ENCODE measurements at regions not wholly inside any gene's neighbourhood (a gene's known extent, or its start where the extent isn't known, plus 50 kb on each side); places are given as distances from the start of the nearest gene placed in this dataset.
"Not testable (repeated sequence)": the region's sequence is repeated elsewhere in the genome, so short reads cannot be mapped to it uniquely, and the experiment has no call there.

DNA sequence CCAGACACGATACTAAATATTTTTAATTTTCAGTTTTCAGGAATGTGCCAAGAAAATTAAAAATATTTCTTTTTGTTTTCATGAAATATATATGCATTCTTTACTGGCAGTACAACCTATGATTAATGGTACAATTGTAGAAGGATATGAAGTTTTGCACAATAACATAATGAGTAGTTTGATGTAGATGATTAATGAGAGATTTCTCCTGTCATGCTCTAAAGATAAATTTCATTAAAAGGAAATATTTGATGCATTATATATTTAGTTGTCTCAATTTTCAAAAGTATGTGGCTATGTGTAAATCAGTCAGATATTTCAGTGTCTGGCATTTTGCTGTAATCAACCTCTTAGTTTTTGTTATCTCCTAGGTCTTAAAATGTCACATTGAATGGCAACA, 940.2 kb upstream of the MDGA2 start:
- Histone ChIP-seq H3K79me2 (ENCODE audit: control insufficient read depth, insufficient read depth, low read length, unreplicated experiment) (no peaks in the 10 kb centered on the region), H3K36me3 (ENCODE audit: insufficient read depth, low read length) (no peaks in the 10 kb centered on the region), H3K27ac (ENCODE audit: low read depth, low read length) (no peak overlapping the region), H2AFZ (ENCODE audit: low read length, unreplicated experiment) (no peak overlapping the region), H3K4me1 (ENCODE audit: control insufficient read depth, insufficient read depth, low read length, unreplicated experiment) (no peaks in the 10 kb centered on the region), H3K27me3 (ENCODE audit: insufficient read depth, low read length) (no peaks in the 10 kb centered on the region), H3K4me3 (ENCODE audit: low read depth, low read length) (no peak overlapping the region)

- no peak overlapping the region for H3K27ac ChIP-seq (ENCODE audit: low read depth, low read length)
- H3K4me1 ChIP-seq (ENCODE audit: control insufficient read depth, insufficient read depth, low read length, unreplicated experiment), result no peaks in the 10 kb centered on the region
- H3K27me3 ChIP-seq (ENCODE audit: insufficient read depth, low read length), result no peaks in the 10 kb centered on the region
- H3K79me2 ChIP-seq (ENCODE audit: control insufficient read depth, insufficient read depth, low read length, unreplicated experiment), result no peaks in the 10 kb centered on the region
- no peak overlapping the region for H2AFZ ChIP-seq (ENCODE audit: low read length, unreplicated experiment)
- H3K4me3 ChIP-seq (ENCODE audit: low read depth, low read length), result no peak overlapping the region
- H3K36me3 ChIP-seq (ENCODE audit: insufficient read depth, low read length), result no peaks in the 10 kb centered on the region
Observed at GRCh38 chr14:48614003-48614402, 938.6 kb upstream of the MDGA2 start.

DNA sequence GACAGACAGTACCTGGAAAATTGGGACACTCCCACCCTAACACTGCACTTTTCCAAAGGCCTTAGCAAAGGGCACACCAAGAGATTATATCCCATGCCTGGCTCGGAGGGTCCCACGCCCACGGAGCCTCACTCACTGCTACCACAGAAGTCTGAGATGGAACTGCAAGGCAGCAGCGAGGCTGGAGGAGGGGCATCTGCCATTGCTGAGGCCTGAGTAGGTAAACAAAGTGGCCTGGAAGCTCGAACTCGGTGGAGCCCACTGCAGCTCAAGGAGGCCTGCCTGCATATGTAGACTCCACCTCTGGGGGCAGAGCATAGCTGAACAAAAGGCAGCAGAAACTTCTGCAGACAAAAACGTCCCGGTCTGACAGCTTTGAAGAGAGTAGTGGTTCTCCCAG, 931.6 kb upstream of the MDGA2 start:
- not testable (repeated sequence) for H3K27ac ChIP-seq (ENCODE audit: low read depth, low read length); H3K4me3 ChIP-seq (ENCODE audit: low read depth, low read length); H2AFZ ChIP-seq (ENCODE audit: low read length, unreplicated experiment)

GRCh38 chr14:48598458-48598857, 923.1 kb upstream of the MDGA2 start:
- Histone ChIP-seq H3K36me3 (ENCODE audit: insufficient read depth, low read length) (no peaks in the 10 kb centered on the region), H3K4me3 (ENCODE audit: low read depth, low read length) (no peak overlapping the region), H2AFZ (ENCODE audit: low read length, unreplicated experiment) (no peak overlapping the region), H3K79me2 (ENCODE audit: control insufficient read depth, insufficient read depth, low read length, unreplicated experiment) (no peaks in the 10 kb centered on the region), H3K4me1 (ENCODE audit: control insufficient read depth, insufficient read depth, low read length, unreplicated experiment) (no peaks in the 10 kb centered on the region), H3K27ac (ENCODE audit: low read depth, low read length) (no peak overlapping the region), H3K27me3 (ENCODE audit: insufficient read depth, low read length) (no peaks in the 10 kb centered on the region)

More for the DNA sequence above, 931.6 kb upstream of the MDGA2 start:
- H3K79me2 ChIP-seq (ENCODE audit: control insufficient read depth, insufficient read depth, low read length, unreplicated experiment); H3K27me3 ChIP-seq (ENCODE audit: insufficient read depth, low read length); H3K4me1 ChIP-seq (ENCODE audit: control insufficient read depth, insufficient read depth, low read length, unreplicated experiment); H3K36me3 ChIP-seq (ENCODE audit: insufficient read depth, low read length): not testable (repeated sequence)

- Histone ChIP-seq H3K27ac (ENCODE audit: low read depth, low read length) (no peak overlapping the region), H3K4me1 (ENCODE audit: control insufficient read depth, insufficient read depth, low read length, unreplicated experiment) (no peaks in the 10 kb centered on the region), H3K36me3 (ENCODE audit: insufficient read depth, low read length) (no peaks in the 10 kb centered on the region), H3K27me3 (ENCODE audit: insufficient read depth, low read length) (no peaks in the 10 kb centered on the region), H3K4me3 (ENCODE audit: low read depth, low read length) (no peak overlapping the region), H3K79me2 (ENCODE audit: control insufficient read depth, insufficient read depth, low read length, unreplicated experiment) (no peaks in the 10 kb centered on the region), H2AFZ (ENCODE audit: low read length, unreplicated experiment) (no peak overlapping the region)
Observed at GRCh38 chr14:48586099-48586498, 910.7 kb upstream of the MDGA2 start.

DNA sequence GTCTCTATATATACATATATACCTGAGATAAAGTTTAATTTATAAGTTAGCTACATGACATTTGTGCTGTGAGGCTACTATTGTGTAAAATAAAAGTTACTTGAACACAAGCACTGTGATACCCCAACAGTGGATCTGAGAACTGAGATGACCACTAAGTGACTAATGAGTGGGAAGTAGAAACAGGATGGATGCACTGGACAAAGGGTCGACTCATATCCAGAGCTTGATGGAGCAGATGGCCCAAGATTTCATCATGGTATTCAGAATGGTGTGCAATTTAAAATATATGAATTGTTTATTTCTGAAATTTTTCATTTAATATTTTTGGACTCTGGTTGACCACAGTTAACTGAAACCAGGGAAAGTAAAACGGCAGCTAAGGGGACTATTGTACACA, 908.6 kb upstream of the MDGA2 start:
- Histone ChIP-seq H3K4me1 (ENCODE audit: control insufficient read depth, insufficient read depth, low read length, unreplicated experiment) (no peaks in the 10 kb centered on the region), H3K27me3 (ENCODE audit: insufficient read depth, low read length) (no peaks in the 10 kb centered on the region), H2AFZ (ENCODE audit: low read length, unreplicated experiment) (no peak overlapping the region), H3K27ac (ENCODE audit: low read depth, low read length) (no peak overlapping the region), H3K36me3 (ENCODE audit: insufficient read depth, low read length) (no peaks in the 10 kb centered on the region), H3K4me3 (ENCODE audit: low read depth, low read length) (no peak overlapping the region), H3K79me2 (ENCODE audit: control insufficient read depth, insufficient read depth, low read length, unreplicated experiment) (no peaks in the 10 kb centered on the region)

GRCh38 chr14:48582938-48583337, 907.5 kb upstream of the MDGA2 start:
- Histone ChIP-seq H3K4me1 (ENCODE audit: control insufficient read depth, insufficient read depth, low read length, unreplicated experiment) (no peaks in the 10 kb centered on the region), H3K27ac (ENCODE audit: low read depth, low read length) (no peak overlapping the region), H2AFZ (ENCODE audit: low read length, unreplicated experiment) (no peak overlapping the region), H3K27me3 (ENCODE audit: insufficient read depth, low read length) (no peaks in the 10 kb centered on the region), H3K36me3 (ENCODE audit: insufficient read depth, low read length) (no peaks in the 10 kb centered on the region), H3K4me3 (ENCODE audit: low read depth, low read length) (no peak overlapping the region), H3K79me2 (ENCODE audit: control insufficient read depth, insufficient read depth, low read length, unreplicated experiment) (no peaks in the 10 kb centered on the region)

DNA sequence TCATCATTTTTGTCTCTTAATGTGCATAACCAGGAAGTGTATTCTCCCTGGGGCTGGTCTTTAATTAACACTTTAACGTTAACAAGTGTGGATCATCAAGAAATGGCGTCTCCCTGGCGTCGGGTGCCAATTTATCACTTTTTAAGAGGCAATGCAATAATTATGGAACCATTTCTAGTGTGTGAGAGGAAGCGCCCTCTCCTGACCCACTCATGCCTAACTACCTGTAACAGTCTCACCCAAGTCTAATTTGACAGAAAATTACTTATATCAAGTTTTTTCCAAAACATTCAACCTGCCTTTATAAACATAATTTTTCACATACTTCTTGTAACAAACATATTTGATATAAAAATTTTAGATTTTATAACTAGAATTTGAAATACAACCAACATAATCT, 905.3 kb upstream of the MDGA2 start:
- Histone ChIP-seq H3K79me2 (ENCODE audit: control insufficient read depth, insufficient read depth, low read length, unreplicated experiment) (no peaks in the 10 kb centered on the region), H3K27me3 (ENCODE audit: insufficient read depth, low read length) (no peaks in the 10 kb centered on the region), H3K36me3 (ENCODE audit: insufficient read depth, low read length) (no peaks in the 10 kb centered on the region), H3K4me1 (ENCODE audit: control insufficient read depth, insufficient read depth, low read length, unreplicated experiment) (no peaks in the 10 kb centered on the region), H3K4me3 (ENCODE audit: low read depth, low read length) (no peak overlapping the region), H3K27ac (ENCODE audit: low read depth, low read length) (no peak overlapping the region), H2AFZ (ENCODE audit: low read length, unreplicated experiment) (no peak overlapping the region)

- H3K4me3 ChIP-seq (ENCODE audit: low read depth, low read length), result no peak overlapping the region
- no peaks in the 10 kb centered on the region for H3K36me3 ChIP-seq (ENCODE audit: insufficient read depth, low read length)
- no peaks in the 10 kb centered on the region for H3K4me1 ChIP-seq (ENCODE audit: control insufficient read depth, insufficient read depth, low read length, unreplicated experiment)
Observed at GRCh38 chr14:48575772-48576171, 900.4 kb upstream of the MDGA2 start.

GRCh38 chr14:48568688-48569087, 893.3 kb upstream of the MDGA2 start:
- no peaks in the 10 kb centered on the region for H3K79me2 ChIP-seq (ENCODE audit: control insufficient read depth, insufficient read depth, low read length, unreplicated experiment)
- H3K36me3 ChIP-seq (ENCODE audit: insufficient read depth, low read length), result no peaks in the 10 kb centered on the region
- no peak overlapping the region for H2AFZ ChIP-seq (ENCODE audit: low read length, unreplicated experiment)
- no peaks in the 10 kb centered on the region for H3K4me1 ChIP-seq (ENCODE audit: control insufficient read depth, insufficient read depth, low read length, unreplicated experiment)
- no peaks in the 10 kb centered on the region for H3K27me3 ChIP-seq (ENCODE audit: insufficient read depth, low read length)
- no peak overlapping the region for H3K27ac ChIP-seq (ENCODE audit: low read depth, low read length)
- H3K4me3 ChIP-seq (ENCODE audit: low read depth, low read length), result no peak overlapping the region

More at GRCh38 chr14:48575772-48576171, 900.4 kb upstream of the MDGA2 start:
- Histone ChIP-seq H2AFZ (ENCODE audit: low read length, unreplicated experiment) (no peak overlapping the region), H3K27ac (ENCODE audit: low read depth, low read length) (no peak overlapping the region), H3K79me2 (ENCODE audit: control insufficient read depth, insufficient read depth, low read length, unreplicated experiment) (no peaks in the 10 kb centered on the region), H3K27me3 (ENCODE audit: insufficient read depth, low read length) (no peaks in the 10 kb centered on the region)

GRCh38 chr14:48568252-48568651, 892.8 kb upstream of the MDGA2 start:
- Histone ChIP-seq H3K27me3 (ENCODE audit: insufficient read depth, low read length) (no peaks in the 10 kb centered on the region), H3K4me1 (ENCODE audit: control insufficient read depth, insufficient read depth, low read length, unreplicated experiment) (no peaks in the 10 kb centered on the region), H3K4me3 (ENCODE audit: low read depth, low read length) (no peak overlapping the region), H3K79me2 (ENCODE audit: control insufficient read depth, insufficient read depth, low read length, unreplicated experiment) (no peaks in the 10 kb centered on the region), H3K36me3 (ENCODE audit: insufficient read depth, low read length) (no peaks in the 10 kb centered on the region), H3K27ac (ENCODE audit: low read depth, low read length) (no peak overlapping the region), H2AFZ (ENCODE audit: low read length, unreplicated experiment) (no peak overlapping the region)

GRCh38 chr14:48563489-48563888, 888.1 kb upstream of the MDGA2 start:
- H3K4me3 ChIP-seq (ENCODE audit: low read depth, low read length), result no peak overlapping the region
- H2AFZ ChIP-seq (ENCODE audit: low read length, unreplicated experiment), result no peak overlapping the region
- no peaks in the 10 kb centered on the region for H3K36me3 ChIP-seq (ENCODE audit: insufficient read depth, low read length)
- H3K27me3 ChIP-seq (ENCODE audit: insufficient read depth, low read length), result no peaks in the 10 kb centered on the region
- H3K27ac ChIP-seq (ENCODE audit: low read depth, low read length), result no peak overlapping the region
- no peaks in the 10 kb centered on the region for H3K79me2 ChIP-seq (ENCODE audit: control insufficient read depth, insufficient read depth, low read length, unreplicated experiment)
- no peaks in the 10 kb centered on the region for H3K4me1 ChIP-seq (ENCODE audit: control insufficient read depth, insufficient read depth, low read length, unreplicated experiment)

Measured in ACC112 (cell line).